Thyroid gland (tissue), 4 donors: ENCODE measurements at regions not wholly inside any gene's neighbourhood (a gene's known extent, or its start where the extent isn't known, plus 50 kb on each side); places are given as distances from the start of the nearest gene placed in this dataset.

Source experiments
- CTCF ChIP-seq, 6 experiments: fragments of 200-600 bp in 3 of 6; fragments of 450-650 bp in 3 of 6; sonication (generic) in 3 of 6; IDR thresholded peaks; one replicate each; pipeline ENCODE4 v1.5.1; 2016 to 2019; ENCODE audit warnings: antibody characterized with exemption in 6 of 6, mild to moderate bottlenecking in 2 of 6, inconsistent platforms in 1 of 6, moderate library complexity in 1 of 6
- POLR2A ChIP-seq, 2 donors: fragments of 450-650 bp; IDR thresholded peaks; one replicate each; pipeline ENCODE4 v1.6.1; 2017; ENCODE audit warnings: antibody characterized with exemption in 2 of 2, mild to moderate bottlenecking in 2 of 2, moderate library complexity in 1 of 2

GRCh38 chr4:20487446-20487845 is 212.8 kb upstream of the PACRGL start:
- TF ChIP-seq CTCF (IDR thresholded peaks at IDR 0.05) = no peak
- TF ChIP-seq POLR2A (IDR thresholded peaks at IDR 0.05) = no peak
